MM.1S (cell line): ENCODE measurements at regions not wholly inside any gene's neighbourhood (a gene's known extent, or its start where the extent isn't known, plus 50 kb on each side); places are given as distances from the start of the nearest gene placed in this dataset.

ENCODE experiments used
- DNase-seq: peaks from one replicate; pipeline ENCODE4 v3.0.0-alpha.2; 2015
- H2AFZ ChIP-seq: fragments of 300-600 bp; sonication (generic); 2 replicates; pipeline ENCODE4 v1.6.0; 2016; ENCODE audit warnings: antibody characterized with exemption, low read length
- H3F3A ChIP-seq: fragments of 300-600 bp; sonication (generic); 2 replicates; pipeline ENCODE4 v1.6.1; 2016; ENCODE audit warnings: mild to moderate bottlenecking, antibody characterized with exemption, low read length, moderate library complexity, mixed read lengths; ENCODE audit not compliant: insufficient read depth
- H3K27ac ChIP-seq: fragments of 300-600 bp; sonication (generic); 2 replicates; pipeline ENCODE4 v1.5.1; 2016; ENCODE audit warnings: mild to moderate bottlenecking, low read length
- H3K27me3 ChIP-seq: fragments of 300-600 bp; sonication (generic); replicated peaks from 2 replicates; pipeline ENCODE4 v1.6.0; 2016; ENCODE audit warnings: low read length; ENCODE audit not compliant: insufficient read depth
- H3K36me3 ChIP-seq: fragments of 300-600 bp; sonication (generic); replicated peaks from 2 replicates; pipeline ENCODE4 v1.6.1; 2016; ENCODE audit warnings: mild to moderate bottlenecking, low read length, mixed read lengths; ENCODE audit not compliant: insufficient read depth
- H3K4me1 ChIP-seq: fragments of 300-600 bp; sonication (generic); 2 replicates; pipeline ENCODE4 v1.6.1; 2016; ENCODE audit warnings: low read length, mixed read lengths
- H3K4me2 ChIP-seq: fragments of 300-600 bp; sonication (generic); 2 replicates; pipeline ENCODE4 v1.6.0; 2016; ENCODE audit warnings: low read depth, low read length
- H3K4me3 ChIP-seq: fragments of 300-600 bp; sonication (generic); 2 replicates; pipeline ENCODE4 v1.5.1; 2016; ENCODE audit warnings: low read length, mixed read lengths
- H3K79me2 ChIP-seq: fragments of 300-600 bp; sonication (generic); 2 replicates; pipeline ENCODE4 v1.6.1; 2016; ENCODE audit warnings: mixed run types, low read length, mixed read lengths
- H3K9ac ChIP-seq: fragments of 300-600 bp; sonication (generic); 2 replicates; pipeline ENCODE4 v1.6.1; 2016; ENCODE audit warnings: low read length, mixed read lengths
- H3K9me2 ChIP-seq: fragments of 300-600 bp; sonication (generic); replicated peaks from 2 replicates; pipeline ENCODE4 v1.6.1; 2016; ENCODE audit warnings: mild to moderate bottlenecking, low read length, mixed read lengths; ENCODE audit not compliant: insufficient read depth
- H3K9me3 ChIP-seq: fragments of 300-600 bp; sonication (generic); replicated peaks from 2 replicates; pipeline ENCODE4 v1.6.1; 2016; ENCODE audit warnings: mild to moderate bottlenecking, low read length, mixed read lengths; ENCODE audit not compliant: insufficient read depth
- H4K20me1 ChIP-seq: fragments of 300-600 bp; sonication (generic); 2 replicates; pipeline ENCODE4 v1.6.1; 2016; ENCODE audit warnings: mild to moderate bottlenecking, low read length, moderate library complexity, mixed read lengths; ENCODE audit not compliant: insufficient read depth
- EZH2 ChIP-seq: fragments of 300-600 bp; sonication (generic); optimal IDR thresholded peaks from 2 replicates; pipeline ENCODE3; 2017; ENCODE audit warnings: low read depth, mild to moderate bottlenecking, antibody characterized with exemption, low read length, mixed read lengths
- EZH2phosphoT487 ChIP-seq: fragments of 300-600 bp; sonication (generic); IDR thresholded peaks from 2 replicates; pipeline ENCODE4 v1.6.1; 2018; ENCODE audit warnings: antibody characterized with exemption, low read length
- TF ChIP-seq, protein P1 (sequence below): fragments of 300-600 bp; sonication (generic); IDR thresholded peaks from 2 replicates; pipeline ENCODE4 v1.5.1; 2016; ENCODE audit warnings: antibody characterized with exemption, low read length, mixed read lengths

DNA sequence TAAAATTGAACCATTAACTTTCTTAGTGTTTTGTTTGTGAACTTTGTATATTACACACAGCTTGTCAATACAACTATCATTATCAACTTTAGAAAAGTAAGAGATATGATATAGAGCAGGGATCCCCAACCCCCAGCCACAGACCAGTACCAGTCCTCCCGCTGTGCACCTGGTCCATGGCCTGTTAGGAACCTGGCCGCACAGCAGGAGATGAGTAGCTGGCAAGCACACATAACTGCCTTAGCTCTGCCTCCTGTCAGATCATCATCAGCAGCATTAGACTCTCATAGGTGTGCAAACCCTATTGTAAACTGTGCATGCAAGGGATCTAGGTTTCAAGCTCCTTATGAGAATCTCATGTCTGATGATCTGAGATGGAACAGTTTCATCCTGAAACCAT, 491.0 kb upstream of the NXPH2 start:
- Histone ChIP-seq H3K4me3 (no peak overlapping the region), H3K27ac (no peak overlapping the region), H3F3A (no peaks in the 10 kb centered on the region), H3K79me2 (no peaks in the 10 kb centered on the region), H2AFZ (no peak overlapping the region), H3K36me3 (no peaks in the 10 kb centered on the region), H3K9me3 (no peaks in the 10 kb centered on the region), H3K9me2 (no peaks in the 10 kb centered on the region), H3K9ac (no peak overlapping the region), H4K20me1 (no peaks in the 10 kb centered on the region), H3K4me2 (no peak overlapping the region), H3K4me1 (no peaks in the 10 kb centered on the region), H3K27me3 (no peaks in the 10 kb centered on the region)
- TF ChIP-seq EZH2 (no peak), EZH2phosphoT487 (no peak)
- TF ChIP-seq, protein P1, sequence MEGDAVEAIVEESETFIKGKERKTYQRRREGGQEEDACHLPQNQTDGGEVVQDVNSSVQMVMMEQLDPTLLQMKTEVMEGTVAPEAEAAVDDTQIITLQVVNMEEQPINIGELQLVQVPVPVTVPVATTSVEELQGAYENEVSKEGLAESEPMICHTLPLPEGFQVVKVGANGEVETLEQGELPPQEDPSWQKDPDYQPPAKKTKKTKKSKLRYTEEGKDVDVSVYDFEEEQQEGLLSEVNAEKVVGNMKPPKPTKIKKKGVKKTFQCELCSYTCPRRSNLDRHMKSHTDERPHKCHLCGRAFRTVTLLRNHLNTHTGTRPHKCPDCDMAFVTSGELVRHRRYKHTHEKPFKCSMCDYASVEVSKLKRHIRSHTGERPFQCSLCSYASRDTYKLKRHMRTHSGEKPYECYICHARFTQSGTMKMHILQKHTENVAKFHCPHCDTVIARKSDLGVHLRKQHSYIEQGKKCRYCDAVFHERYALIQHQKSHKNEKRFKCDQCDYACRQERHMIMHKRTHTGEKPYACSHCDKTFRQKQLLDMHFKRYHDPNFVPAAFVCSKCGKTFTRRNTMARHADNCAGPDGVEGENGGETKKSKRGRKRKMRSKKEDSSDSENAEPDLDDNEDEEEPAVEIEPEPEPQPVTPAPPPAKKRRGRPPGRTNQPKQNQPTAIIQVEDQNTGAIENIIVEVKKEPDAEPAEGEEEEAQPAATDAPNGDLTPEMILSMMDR, result no peak
- DNase-seq, result no peak

DNA sequence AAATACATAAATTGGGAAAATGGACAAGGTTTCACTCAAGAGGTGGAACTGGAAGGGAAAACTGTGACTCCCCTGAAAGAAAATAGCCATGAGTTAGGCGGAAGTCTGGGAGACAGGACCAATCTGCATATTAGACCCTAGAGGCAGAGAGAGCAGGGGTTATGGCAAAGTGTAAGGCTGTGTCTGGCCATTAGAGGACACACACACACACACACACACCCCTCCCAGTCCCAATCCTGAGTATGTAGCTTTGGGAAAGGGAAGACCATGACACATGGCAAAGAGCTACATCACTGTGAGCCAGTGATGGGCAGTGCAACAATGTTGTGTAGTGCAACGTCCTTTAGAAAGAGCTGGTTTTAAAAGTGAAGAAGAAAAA, 479.9 kb upstream of the NXPH2 start:
- no peaks in the 10 kb centered on the region for H3K4me1 ChIP-seq
- H3F3A ChIP-seq, result no peaks in the 10 kb centered on the region
- no peaks in the 10 kb centered on the region for H3K9me2 ChIP-seq
- TF ChIP-seq, protein P1, result no peak
- no peak for TF ChIP-seq EZH2phosphoT487
- TF ChIP-seq EZH2, result no peak
- H2AFZ ChIP-seq, result no peak overlapping the region
- no peaks in the 10 kb centered on the region for H3K79me2 ChIP-seq
- no peaks in the 10 kb centered on the region for H4K20me1 ChIP-seq
- no peak overlapping the region for H3K4me3 ChIP-seq
- no peak overlapping the region for H3K4me2 ChIP-seq
- no peak overlapping the region for H3K27ac ChIP-seq
- H3K36me3 ChIP-seq, result no peaks in the 10 kb centered on the region
- H3K27me3 ChIP-seq, result no peaks in the 10 kb centered on the region
- no peak for DNase-seq
- no peak overlapping the region for H3K9ac ChIP-seq
- no peaks in the 10 kb centered on the region for H3K9me3 ChIP-seq

DNA sequence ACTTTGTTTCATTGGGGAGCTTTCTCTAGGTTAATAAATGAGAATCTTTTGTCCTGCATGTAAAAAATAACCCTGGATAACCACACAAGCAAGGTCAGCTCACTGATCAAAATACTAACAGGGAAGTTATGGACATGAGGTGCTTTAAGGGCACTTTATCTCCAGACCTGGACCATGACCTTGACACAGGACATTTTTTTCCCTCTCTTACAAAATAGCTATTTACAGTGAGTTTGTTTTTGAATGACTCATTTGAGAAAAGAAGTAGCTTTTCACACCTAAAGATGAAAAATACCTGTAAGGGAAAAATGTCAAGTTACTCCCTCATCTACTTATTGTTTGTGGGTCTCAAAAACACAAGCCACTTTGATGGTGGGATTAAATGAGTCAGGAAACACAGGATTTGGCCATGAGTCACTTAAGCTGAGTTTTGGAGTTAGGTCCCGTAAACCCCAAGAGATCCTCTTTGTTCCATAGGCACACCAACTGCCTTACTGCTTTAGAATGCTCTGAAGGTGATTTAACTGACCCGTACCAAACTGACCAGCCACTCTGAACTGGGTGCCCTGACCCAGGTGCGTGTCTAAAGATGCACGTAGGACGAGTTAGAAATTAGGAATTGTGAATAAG, 479.3 kb upstream of the NXPH2 start:
- DNase-seq, result no peak
- H3K9ac ChIP-seq, result no peak overlapping the region

More for the DNA sequence above, 479.3 kb upstream of the NXPH2 start:
- Histone ChIP-seq H3F3A (no peaks in the 10 kb centered on the region), H3K4me1 (no peaks in the 10 kb centered on the region), H3K4me3 (no peak overlapping the region), H3K9me2 (no peaks in the 10 kb centered on the region), H3K27ac (no peak overlapping the region), H4K20me1 (no peaks in the 10 kb centered on the region), H3K4me2 (no peak overlapping the region), H3K27me3 (no peaks in the 10 kb centered on the region), H3K36me3 (no peaks in the 10 kb centered on the region), H3K79me2 (no peaks in the 10 kb centered on the region), H3K9me3 (no peaks in the 10 kb centered on the region), H2AFZ (no peak overlapping the region)
- TF ChIP-seq, protein P1, result no peak
- no peak for TF ChIP-seq EZH2phosphoT487
- TF ChIP-seq EZH2, result no peak
